PC-9 (cell line): ENCODE measurements at regions not wholly inside any gene's neighbourhood (a gene's known extent, or its start where the extent isn't known, plus 50 kb on each side); places are given as distances from the start of the nearest gene placed in this dataset.

Experiments used
- BruUV-seq: library from RNA; stranded (reverse); fragments of 400-500 nt; replicated peaks from 2 replicates; lab custom pipeline; 2021; lab: Mats Ljungman, UMichigan
- CTCF ChIA-PET: fragments of 300-600 bp; sonication (Branson Sonifier 250); formaldehyde crosslinking; loops from one replicate; lab custom pipeline; 2022; ENCODE audit warnings: antibody characterized with exemption; lab: Charles Lee
- POLR2A ChIA-PET: fragments of 300-600 bp; sonication (Branson Sonifier 250); formaldehyde crosslinking; loops from one replicate; lab custom pipeline; 2022; ENCODE audit warnings: antibody characterized with exemption; ENCODE audit not compliant: unreplicated experiment; lab: Charles Lee
- DNase-seq, 2 experiments: peaks; one replicate each; pipeline versions ENCODE4 v3.0.0 to v3.0.0-alpha.2; 2015 to 2022; ENCODE audit warnings: mixed read lengths in 1 of 2
- H2AFZ ChIP-seq: fragments of 200-600 bp; sonication (generic); 2 replicates; pipeline ENCODE4 v1.8.1; 2017; ENCODE audit warnings: antibody characterized with exemption
- H3F3A ChIP-seq: fragments of 200-600 bp; sonication (generic); 2 replicates; pipeline ENCODE4 v1.8.1; 2017; ENCODE audit warnings: antibody characterized with exemption, mild to moderate bottlenecking, low read depth; ENCODE audit not compliant: insufficient read depth
- H3K27ac ChIP-seq: fragments of 200-600 bp; sonication (generic); 2 replicates; pipeline ENCODE4 v1.6.1; 2016; ENCODE audit warnings: mixed run types
- H3K27me3 ChIP-seq: fragments of 200-600 bp; sonication (generic); 2 replicates; pipeline ENCODE4 v1.6.1; 2016; ENCODE audit warnings: low read depth, mixed run types; ENCODE audit not compliant: insufficient read depth
- H3K36me3 ChIP-seq: fragments of 200-600 bp; sonication (generic); 2 replicates; pipeline ENCODE4 v1.6.1; 2016; ENCODE audit warnings: low read depth, mixed run types
- H3K4me1 ChIP-seq: fragments of 200-600 bp; sonication (generic); replicated peaks from 2 replicates; pipeline ENCODE4 v1.6.1; 2016; ENCODE audit warnings: mixed run types; ENCODE audit not compliant: insufficient read depth
- H3K4me2 ChIP-seq: fragments of 200-600 bp; sonication (generic); 2 replicates; pipeline ENCODE4 v1.6.1; 2017; ENCODE audit warnings: mixed run types
- H3K4me3 ChIP-seq: fragments of 200-600 bp; sonication (generic); 2 replicates; pipeline ENCODE4 v1.6.1; 2016; ENCODE audit warnings: mixed run types
- H3K79me2 ChIP-seq: fragments of 200-600 bp; sonication (generic); 2 replicates; pipeline ENCODE4 v1.6.1; 2017; ENCODE audit warnings: low read depth, mixed run types
- H3K9me2 ChIP-seq: fragments of 200-600 bp; sonication (generic); 2 replicates; pipeline ENCODE4 v1.8.1; 2017; ENCODE audit warnings: mild to moderate bottlenecking; ENCODE audit not compliant: insufficient read depth
- H3K9me3 ChIP-seq: fragments of 200-600 bp; sonication (generic); 2 replicates; pipeline ENCODE4 v1.8.1; 2016; ENCODE audit warnings: low read depth; ENCODE audit not compliant: insufficient read depth
- H4K20me1 ChIP-seq: fragments of 200-600 bp; sonication (generic); 2 replicates; pipeline ENCODE4 v1.8.1; 2017; ENCODE audit not compliant: insufficient read depth
- CTCF ChIP-seq: fragments of 200-600 bp; sonication (generic); conservative IDR thresholded peaks from 2 replicates; pipeline ENCODE4 v1.6.1; 2017; ENCODE audit warnings: mixed run types, antibody characterized with exemption, mild to moderate bottlenecking, moderate library complexity
- EZH2 ChIP-seq: fragments of 200-600 bp; sonication (generic); IDR thresholded peaks from 2 replicates; pipeline ENCODE4 v1.8.0; 2017; ENCODE audit warnings: antibody characterized with exemption, low read depth
- intact Hi-C: fragments of 100-400 bp; cut with micrococcal nuclease; formaldehyde crosslinking; loops from one replicate; pipeline ENCODE4 v1.10.0; 2022; ENCODE audit not compliant: unreplicated experiment

DNA sequence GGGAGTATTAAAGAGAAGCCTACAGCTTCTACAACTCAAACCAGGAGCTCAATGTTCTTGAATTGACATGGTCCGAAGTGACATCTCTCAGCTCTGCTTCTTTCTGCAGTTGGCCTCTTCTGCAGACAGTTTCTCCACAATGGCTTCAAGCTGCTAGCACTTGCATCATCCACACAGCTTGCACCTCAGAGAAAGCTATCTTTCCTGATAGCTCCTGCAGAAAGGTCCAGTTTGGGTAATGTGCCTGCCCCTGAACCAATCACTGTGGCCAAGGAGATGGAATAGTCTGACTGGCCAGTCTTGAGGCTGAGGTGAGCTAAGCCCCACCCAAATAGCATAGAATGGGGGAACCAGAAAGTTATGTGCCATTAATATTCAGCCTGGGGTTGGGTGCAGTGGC, 95.8 kb upstream of the ABCA1 start:
- H2AFZ ChIP-seq = no peak overlapping the region
- H3K36me3 ChIP-seq = no peaks in the 10 kb centered on the region
- H3K27ac ChIP-seq = no peak overlapping the region
- H3K9me3 ChIP-seq = no peaks in the 10 kb centered on the region
- H3K4me2 ChIP-seq = no peak overlapping the region
- no peaks in the 10 kb centered on the region for H3K79me2 ChIP-seq
- no peaks in the 10 kb centered on the region for H3K4me1 ChIP-seq
- H3F3A ChIP-seq = no peaks in the 10 kb centered on the region
- H3K4me3 ChIP-seq = no peak overlapping the region
- POLR2A ChIA-PET = no interaction called here
- BruUV-seq = no TSS peak
- no peaks in the 10 kb centered on the region for H3K9me2 ChIP-seq
- H3K27me3 ChIP-seq = no peaks in the 10 kb centered on the region
- TF ChIP-seq CTCF = no peak
- TF ChIP-seq EZH2 = no peak
- no peak for DNase-seq
- H4K20me1 ChIP-seq = no peaks in the 10 kb centered on the region
- intact Hi-C loops = no loop called here
- CTCF ChIA-PET = no interaction called here

DNA sequence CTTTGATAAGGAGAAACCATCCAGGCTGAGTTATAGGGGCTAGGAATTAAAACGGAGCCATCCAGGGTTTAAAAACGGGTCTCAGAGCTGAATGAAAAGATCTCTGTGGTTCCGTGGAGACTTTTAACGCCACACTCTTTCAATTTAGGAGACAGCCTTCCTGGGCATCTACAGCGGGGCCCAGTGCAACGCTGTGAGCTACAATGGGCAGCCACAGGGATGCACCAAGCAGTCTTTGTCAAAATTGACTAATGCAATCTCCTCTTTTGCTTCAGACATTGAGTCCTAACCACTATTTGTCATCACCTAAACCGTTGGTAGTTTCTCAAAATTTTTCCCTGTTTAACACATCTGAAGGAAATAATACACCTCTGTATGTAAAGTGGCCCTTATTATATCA, 96.6 kb upstream of the ABCA1 start:
- no peak overlapping the region for H2AFZ ChIP-seq
- no peaks in the 10 kb centered on the region for H3K9me3 ChIP-seq
- H3K9me2 ChIP-seq = no peaks in the 10 kb centered on the region
- no peak for TF ChIP-seq CTCF
- intact Hi-C loops = no loop called here
- DNase-seq = no peak
- POLR2A ChIA-PET = no interaction called here
- no peaks in the 10 kb centered on the region for H4K20me1 ChIP-seq
- no peaks in the 10 kb centered on the region for H3K79me2 ChIP-seq
- no TSS peak for BruUV-seq
- no peaks in the 10 kb centered on the region for H3F3A ChIP-seq
- no peaks in the 10 kb centered on the region for H3K36me3 ChIP-seq
- no peak overlapping the region for H3K4me2 ChIP-seq
- CTCF ChIA-PET = no interaction called here
- H3K27ac ChIP-seq = no peak overlapping the region
- H3K27me3 ChIP-seq = no peaks in the 10 kb centered on the region
- no peaks in the 10 kb centered on the region for H3K4me1 ChIP-seq
- no peak overlapping the region for H3K4me3 ChIP-seq

- Histone ChIP-seq H3K27ac (no peak overlapping the region), H3K36me3 (no peaks in the 10 kb centered on the region), H3K9me2 (no peaks in the 10 kb centered on the region), H3K4me3 (no peak overlapping the region), H3K4me2 (no peak overlapping the region), H3F3A (no peaks in the 10 kb centered on the region), H3K79me2 (no peaks in the 10 kb centered on the region), H3K4me1 (no peaks in the 10 kb centered on the region), H3K9me3 (no peaks in the 10 kb centered on the region), H4K20me1 (no peaks in the 10 kb centered on the region), H2AFZ (no peak overlapping the region), H3K27me3 (no peaks in the 10 kb centered on the region)
- TF ChIP-seq CTCF = no peak
- TF ChIP-seq EZH2 = no peak
- DNase-seq = no peak
- intact Hi-C loops = no loop called here
- POLR2A ChIA-PET = no interaction called here
- no TSS peak for BruUV-seq
- CTCF ChIA-PET = no interaction called here
Measured at GRCh38 chr9:105026451-105026850, 98.5 kb upstream of the ABCA1 start.
